ES-I3 (cell line): ENCODE measurements at regions not wholly inside any gene's neighbourhood (a gene's known extent, or its start where the extent isn't known, plus 50 kb on each side); places are given as distances from the start of the nearest gene placed in this dataset.
"Not testable (repeated sequence)": the region's sequence is repeated elsewhere in the genome, so short reads cannot be mapped to it uniquely, and the experiment has no call there.

Experiments used
- H3K36me3 ChIP-seq: 2 replicates; pipeline ENCODE4 v1.6.1; 2013; ENCODE audit warnings: mild to moderate bottlenecking, low read length, control low read depth, moderate library complexity; ENCODE audit not compliant: insufficient read depth
- H3K4me1 ChIP-seq: 2 replicates; pipeline ENCODE4 v1.6.1; 2013; ENCODE audit warnings: mild to moderate bottlenecking, control low read depth, low read length; ENCODE audit not compliant: insufficient read depth
- H3K9ac ChIP-seq: 2 replicates; pipeline ENCODE4 v1.6.1; 2013; ENCODE audit warnings: low read depth, mild to moderate bottlenecking, low read length, moderate library complexity
- H3K9me3 ChIP-seq: 2 replicates; pipeline ENCODE4 v1.6.1; 2013; ENCODE audit warnings: mild to moderate bottlenecking, low read length, moderate library complexity; ENCODE audit not compliant: control insufficient read depth, insufficient read depth

DNA sequence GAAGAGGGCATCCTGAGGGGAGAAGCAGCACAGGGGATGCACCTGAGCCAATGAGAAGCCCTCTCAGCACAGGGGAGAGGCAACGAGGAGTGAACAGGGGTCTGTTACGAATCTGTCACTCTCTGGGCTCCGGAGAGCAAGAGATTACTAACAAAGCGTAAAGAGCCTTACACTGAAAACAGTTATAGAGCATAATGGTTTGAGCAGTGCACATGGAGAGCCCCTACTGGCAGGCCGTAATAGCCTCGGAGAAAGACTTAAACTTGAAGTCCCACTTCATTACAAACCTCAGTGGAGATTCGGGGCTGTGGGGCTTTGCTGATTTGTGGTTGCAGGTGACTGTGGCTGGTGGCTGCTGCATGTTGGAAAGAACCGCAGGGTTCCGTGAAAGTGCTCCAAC lies 271.5 kb upstream of the TMC3 start:
- no peaks in the 10 kb centered on the region; the same call in 1 of the 2 replicates for H3K9me3 ChIP-seq
- no peaks in the 10 kb centered on the region for H3K36me3 ChIP-seq
- H3K9ac ChIP-seq = no peak overlapping the region
- H3K4me1 ChIP-seq = no peaks in the 10 kb centered on the region

GRCh38 chr15:81643771-81644170 lies 269.8 kb upstream of the TMC3 start:
- H3K9me3 ChIP-seq = no peaks in the 10 kb centered on the region; the same call in 1 of the 2 replicates
- H3K36me3 ChIP-seq = no peaks in the 10 kb centered on the region
- H3K9ac ChIP-seq = no peak overlapping the region
- no peaks in the 10 kb centered on the region for H3K4me1 ChIP-seq

DNA sequence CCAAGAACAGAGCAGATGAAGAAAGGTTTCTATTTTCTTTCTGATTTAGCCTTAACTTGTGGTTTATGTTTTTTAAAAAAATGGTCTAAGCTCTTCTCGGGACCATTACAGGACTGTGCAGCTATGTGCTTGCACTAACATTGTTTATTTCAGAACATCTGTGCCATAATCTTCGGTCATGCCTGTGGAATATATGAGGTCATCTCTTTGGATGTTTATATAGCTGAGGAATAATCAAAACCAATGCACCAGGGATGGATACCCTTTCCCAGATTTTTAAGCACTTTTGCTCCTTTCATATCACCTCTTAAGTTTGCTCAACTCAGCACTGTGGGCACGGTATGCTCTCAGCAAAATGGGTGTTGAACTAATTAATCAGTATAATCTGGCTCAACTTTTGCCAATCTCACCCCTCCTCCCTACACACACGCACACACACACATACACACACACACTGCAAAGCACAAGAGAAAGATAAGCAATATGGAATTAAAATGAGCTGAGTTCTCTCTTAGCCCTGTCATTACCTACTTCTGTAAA lies 268.5 kb upstream of the TMC3 start:
- Histone ChIP-seq H3K36me3 (no peaks in the 10 kb centered on the region), H3K4me1 (no peaks in the 10 kb centered on the region)

GRCh38 chr15:81636064-81636463 lies 262.1 kb upstream of the TMC3 start:
- H3K4me1 ChIP-seq, H3K9ac ChIP-seq, H3K36me3 ChIP-seq, H3K9me3 ChIP-seq: not testable (repeated sequence)

More for the DNA sequence above, 268.5 kb upstream of the TMC3 start:
- H3K9ac ChIP-seq = no peak overlapping the region
- H3K9me3 ChIP-seq = no peaks in the 10 kb centered on the region; the same call in 1 of the 2 replicates

DNA sequence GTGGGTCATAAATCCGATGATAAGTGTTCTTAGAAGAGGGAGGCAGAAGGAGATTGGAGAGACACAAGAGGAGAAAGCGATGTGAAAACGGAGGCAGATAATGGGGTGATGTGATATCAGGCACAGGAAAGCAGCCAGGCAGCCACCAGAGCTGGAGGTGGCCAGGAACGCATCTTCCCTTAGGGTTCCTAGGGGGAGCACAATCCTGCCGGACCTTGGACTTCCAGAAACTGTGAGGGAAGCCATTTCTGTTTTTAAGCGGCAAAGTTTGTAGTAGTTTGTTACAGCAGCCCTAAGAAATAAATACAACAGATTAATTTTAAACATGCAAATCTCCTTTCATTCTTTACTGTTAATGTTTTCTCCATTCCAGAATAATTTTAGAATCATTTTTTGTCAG lies 259.9 kb upstream of the TMC3 start:
- no peaks in the 10 kb centered on the region for H3K9me3 ChIP-seq
- no peak overlapping the region for H3K9ac ChIP-seq
- H3K36me3 ChIP-seq = no peaks in the 10 kb centered on the region
- no peaks in the 10 kb centered on the region for H3K4me1 ChIP-seq

GRCh38 chr15:81625896-81626295 lies 251.9 kb upstream of the TMC3 start:
- no peaks in the 10 kb centered on the region for H3K36me3 ChIP-seq
- no peak overlapping the region for H3K9ac ChIP-seq
- H3K9me3 ChIP-seq = no peaks in the 10 kb centered on the region
- no peaks in the 10 kb centered on the region for H3K4me1 ChIP-seq

- Histone ChIP-seq H3K9ac (no peak overlapping the region), H3K36me3 (no peaks in the 10 kb centered on the region), H3K4me1 (no peaks in the 10 kb centered on the region), H3K9me3 (no peaks in the 10 kb centered on the region)
Measured at GRCh38 chr15:81619002-81619401, 245.0 kb upstream of the TMC3 start.

- no peak overlapping the region for H3K9ac ChIP-seq
- H3K4me1 ChIP-seq = no peaks in the 10 kb centered on the region
- H3K9me3 ChIP-seq = no peaks in the 10 kb centered on the region
- no peaks in the 10 kb centered on the region for H3K36me3 ChIP-seq
Measured at GRCh38 chr15:81612631-81613030, 238.6 kb upstream of the TMC3 start.

GRCh38 chr15:81611679-81612078 lies 237.7 kb upstream of the TMC3 start:
- Histone ChIP-seq H3K9me3 (no peaks in the 10 kb centered on the region), H3K36me3 (no peaks in the 10 kb centered on the region), H3K9ac (no peak overlapping the region), H3K4me1 (no peaks in the 10 kb centered on the region)

GRCh38 chr15:81608309-81608829 lies 234.4 kb upstream of the TMC3 start:
- no peaks in the 10 kb centered on the region for H3K4me1 ChIP-seq
- no peaks in the 10 kb centered on the region for H3K36me3 ChIP-seq
- H3K9ac ChIP-seq = no peak overlapping the region
- no peaks in the 10 kb centered on the region for H3K9me3 ChIP-seq

DNA sequence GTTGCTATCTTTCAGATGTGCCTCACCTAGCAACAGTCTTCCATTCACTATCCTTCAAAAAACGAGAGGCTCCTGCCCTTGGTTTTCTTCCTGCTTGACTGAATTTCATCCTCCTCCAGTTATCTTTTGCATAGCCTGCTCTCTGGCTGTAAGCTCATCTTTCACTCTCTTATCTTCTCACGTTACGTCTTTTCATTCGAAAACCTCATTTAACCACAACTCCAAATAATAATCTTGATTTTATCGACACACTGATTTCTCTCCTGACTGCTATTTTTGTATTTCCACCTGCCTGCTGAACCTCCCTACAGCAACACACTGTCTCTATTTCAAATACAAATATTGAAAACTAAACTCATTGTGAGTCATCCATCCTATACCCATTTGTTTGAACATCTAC lies 230.7 kb upstream of the TMC3 start:
- H3K36me3 ChIP-seq = no peaks in the 10 kb centered on the region
- H3K9ac ChIP-seq = no peak overlapping the region
- H3K4me1 ChIP-seq = no peaks in the 10 kb centered on the region
- no peaks in the 10 kb centered on the region for H3K9me3 ChIP-seq

- Histone ChIP-seq H3K36me3 (no peaks in the 10 kb centered on the region), H3K9me3 (no peaks in the 10 kb centered on the region), H3K9ac (no peak overlapping the region), H3K4me1 (no peaks in the 10 kb centered on the region)
Measured at GRCh38 chr15:81596159-81596865, 222.3 kb upstream of the TMC3 start.

- Histone ChIP-seq H3K9me3 (no peaks in the 10 kb centered on the region), H3K4me1 (no peaks in the 10 kb centered on the region), H3K36me3 (no peaks in the 10 kb centered on the region), H3K9ac (no peak overlapping the region)
Measured at GRCh38 chr15:81595752-81596151, 221.7 kb upstream of the TMC3 start.

DNA sequence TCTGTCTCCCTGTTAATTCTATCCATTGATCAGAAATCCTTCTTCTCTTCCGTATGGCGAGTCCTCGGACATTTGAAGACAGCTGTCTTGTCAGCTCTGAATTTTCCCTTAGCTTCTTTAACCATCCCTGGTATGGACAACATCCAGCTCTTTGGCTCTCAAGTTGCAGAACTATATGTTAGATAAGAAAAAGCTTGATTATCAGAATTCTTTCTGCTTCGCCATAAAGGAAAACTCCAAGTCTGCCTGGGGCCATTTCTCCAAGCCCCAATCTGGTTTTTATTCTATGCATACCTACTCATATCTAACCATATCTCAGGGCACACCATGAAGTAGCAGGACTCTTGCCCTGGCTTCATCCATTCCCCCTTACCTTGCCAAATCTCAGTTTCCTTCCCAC lies 215.7 kb upstream of the TMC3 start:
- H3K9ac ChIP-seq = no peak overlapping the region
- H3K4me1 ChIP-seq = no peaks in the 10 kb centered on the region
- H3K9me3 ChIP-seq = no peaks in the 10 kb centered on the region
- no peaks in the 10 kb centered on the region for H3K36me3 ChIP-seq

DNA sequence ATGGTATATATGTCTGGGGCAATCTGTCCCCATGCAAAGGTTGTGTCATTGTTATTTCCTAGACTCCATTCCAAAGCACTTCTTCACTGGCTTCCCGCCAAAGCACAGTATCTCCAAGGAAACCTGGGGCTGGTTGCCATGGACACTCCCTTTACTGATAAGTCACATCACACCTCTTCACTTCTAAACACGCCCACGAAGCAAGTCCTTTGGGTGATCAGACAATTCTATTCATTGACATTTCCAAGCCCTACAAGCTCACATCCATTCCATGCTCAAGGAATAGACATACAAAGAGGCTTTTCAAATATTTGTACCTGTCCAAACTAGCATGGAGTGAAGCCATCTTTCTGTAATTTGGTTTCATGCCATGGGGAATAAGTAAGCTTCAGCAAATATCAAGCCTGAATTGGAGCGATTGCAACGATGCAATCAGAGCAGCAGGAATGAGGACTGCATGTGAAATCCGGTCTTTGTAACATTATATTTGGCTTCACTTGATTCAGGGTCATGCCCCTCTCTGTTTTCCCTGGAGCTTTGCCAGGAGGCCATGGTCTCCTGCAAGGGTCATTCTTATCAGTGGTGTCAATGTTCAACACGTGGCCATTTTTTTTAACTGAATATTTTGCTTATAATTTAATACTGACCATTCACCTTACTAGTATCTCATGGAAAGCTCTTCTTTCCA lies 201.6 kb upstream of the TMC3 start:
- Histone ChIP-seq H3K4me1 (no peaks in the 10 kb centered on the region), H3K36me3 (no peaks in the 10 kb centered on the region), H3K9me3 (no peaks in the 10 kb centered on the region), H3K9ac (no peak overlapping the region)
